SU-DHL-6 (cell line): ENCODE measurements at regions not wholly inside any gene's neighbourhood (a gene's known extent, or its start where the extent isn't known, plus 50 kb on each side); places are given as distances from the start of the nearest gene placed in this dataset.

Experiments
- CTCF ChIP-seq: fragments of 200-600 bp; sonication (generic); IDR thresholded peaks from one replicate; pipeline ENCODE4 v1.5.1; 2017; ENCODE audit warnings: antibody characterized with exemption, mild to moderate bottlenecking, low read length, moderate library complexity; ENCODE audit not compliant: insufficient read depth, poor library complexity, severe bottlenecking
- EZH2phosphoT487 ChIP-seq: fragments of 200-600 bp; sonication (generic), shearing (Covaris generic); conservative IDR thresholded peaks from 2 replicates; pipeline ENCODE4 v1.6.1; 2018; ENCODE audit warnings: mild to moderate bottlenecking, antibody characterized with exemption, low read length, moderate library complexity, mixed read lengths

DNA sequence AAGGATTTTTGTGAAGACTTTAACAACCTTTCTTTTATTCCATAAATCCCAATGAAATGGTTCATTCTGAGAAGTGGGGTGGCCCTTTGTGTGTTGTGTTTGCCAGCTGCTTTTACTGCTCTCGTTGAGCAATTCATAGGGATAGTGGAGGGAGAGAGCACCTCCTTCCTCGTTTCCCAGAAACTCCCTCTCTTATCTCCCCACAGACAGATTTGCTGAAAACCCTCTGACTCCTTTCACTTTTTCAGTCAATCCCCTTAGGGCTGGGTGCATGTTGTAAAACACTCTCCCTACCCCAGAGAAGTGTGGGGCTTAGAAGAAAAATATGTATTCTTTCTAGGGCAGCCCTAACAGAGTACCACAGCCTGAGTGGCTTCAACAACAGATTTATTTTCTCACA lies 557.2 kb upstream of the RGMA start:
- no peak for TF ChIP-seq CTCF
- no peak for TF ChIP-seq EZH2phosphoT487
